SK-N-MC (cell line): ENCODE measurements at regions not wholly inside any gene's neighbourhood (a gene's known extent, or its start where the extent isn't known, plus 50 kb on each side); places are given as distances from the start of the nearest gene placed in this dataset.

Experiments used
- DNase-seq: peaks from one replicate; pipeline ENCODE4 v3.0.0-alpha.2; 2011; ENCODE audit warnings: low read depth, low spot score
- H3K27ac ChIP-seq: fragments of 200-600 bp; sonication (generic); 2 replicates; pipeline ENCODE4 v1.5.1; 2016; ENCODE audit warnings: mixed run types
- H3K36me3 ChIP-seq: fragments of 200-600 bp; sonication (generic); 2 replicates; pipeline ENCODE4 v1.6.1; 2017; ENCODE audit warnings: antibody characterized with exemption, low read length, mixed read lengths; ENCODE audit not compliant: insufficient read depth
- H3K4me3 ChIP-seq: fragments of 200-600 bp; sonication (generic); 2 replicates; pipeline ENCODE4 v1.5.1; 2016
- H3K9ac ChIP-seq: fragments of 200-600 bp; sonication (generic); 2 replicates; pipeline ENCODE4 v1.8.0; 2017; ENCODE audit warnings: mixed run types, mixed read lengths; ENCODE audit not compliant: insufficient read length
- H3K9me3 ChIP-seq: fragments of 200-600 bp; sonication (generic); 2 replicates; pipeline ENCODE4 v1.6.1; 2017; ENCODE audit warnings: low read depth, mild to moderate bottlenecking, antibody characterized with exemption, low read length, moderate library complexity, mixed read lengths
- EZH2 ChIP-seq: fragments of 200-600 bp; sonication (generic); IDR thresholded peaks from one replicate; pipeline ENCODE4 v1.6.1; 2017; ENCODE audit warnings: antibody characterized with exemption
- FOXP2 ChIP-seq: optimal IDR thresholded peaks from 2 replicates; pipeline ENCODE3; 2011; ENCODE audit warnings: mild to moderate bottlenecking, moderate library complexity; ENCODE audit not compliant: insufficient read depth; ENCODE audit errors: extremely low read length, control extremely low read depth
- POLR2AphosphoS5 ChIP-seq: IDR thresholded peaks from 2 replicates; pipeline ENCODE4 v1.6.1; 2012; ENCODE audit warnings: mild to moderate bottlenecking, low read depth, low read length, borderline replicate concordance

- no peak for DNase-seq
- no peak overlapping the region for H3K27ac ChIP-seq
Measured at GRCh38 chr14:48991141-48991540, 595.0 kb downstream of the RPS29 start.

GRCh38 chr14:48983351-48983888 is 602.8 kb downstream of the RPS29 start:
- Histone ChIP-seq H3K27ac (no peak overlapping the region), H3K36me3 (no peaks in the 10 kb centered on the region), H3K4me3 (no peak overlapping the region), H3K9me3 (no peaks in the 10 kb centered on the region), H3K9ac (no peak overlapping the region)
- TF ChIP-seq FOXP2 (no peak), POLR2AphosphoS5 (no peak), EZH2 (no peak)
- DNase-seq: no peak

More at GRCh38 chr14:48991141-48991540, 595.0 kb downstream of the RPS29 start:
- no peaks in the 10 kb centered on the region for H3K36me3 ChIP-seq
- H3K9ac ChIP-seq: no peak overlapping the region
- no peaks in the 10 kb centered on the region for H3K9me3 ChIP-seq
- no peak overlapping the region for H3K4me3 ChIP-seq
- TF ChIP-seq EZH2 (no peak), POLR2AphosphoS5 (no peak), FOXP2 (no peak)

DNA sequence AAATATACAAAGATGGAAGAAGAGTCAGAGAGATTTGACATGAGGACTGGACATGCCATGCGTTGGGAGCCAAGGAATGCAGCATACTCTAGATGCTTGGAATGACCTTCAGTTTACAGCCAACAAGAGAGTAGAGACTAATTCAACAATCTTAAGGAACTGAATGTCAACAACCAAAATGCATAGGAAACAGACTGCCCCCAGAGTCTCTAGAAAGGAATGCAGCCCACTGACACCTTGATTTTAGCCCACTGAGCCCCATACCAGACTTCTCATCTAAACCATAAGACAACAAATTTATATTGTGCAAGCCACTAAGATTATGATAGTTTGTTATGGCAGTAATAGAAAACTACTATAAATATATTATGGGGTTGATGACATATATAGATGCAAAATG is 611.2 kb downstream of the RPS29 start:
- TF ChIP-seq EZH2 (no peak), FOXP2 (no peak), POLR2AphosphoS5 (no peak)
- H3K27ac ChIP-seq: no peak overlapping the region
- no peaks in the 10 kb centered on the region for H3K36me3 ChIP-seq
- no peak overlapping the region for H3K4me3 ChIP-seq
- H3K9me3 ChIP-seq: no peaks in the 10 kb centered on the region
- no peak for DNase-seq
- H3K9ac ChIP-seq: no peak overlapping the region

GRCh38 chr14:48973151-48973550 is 613.0 kb downstream of the RPS29 start:
- DNase-seq: no peak
- H3K27ac ChIP-seq: no peak overlapping the region

DNA sequence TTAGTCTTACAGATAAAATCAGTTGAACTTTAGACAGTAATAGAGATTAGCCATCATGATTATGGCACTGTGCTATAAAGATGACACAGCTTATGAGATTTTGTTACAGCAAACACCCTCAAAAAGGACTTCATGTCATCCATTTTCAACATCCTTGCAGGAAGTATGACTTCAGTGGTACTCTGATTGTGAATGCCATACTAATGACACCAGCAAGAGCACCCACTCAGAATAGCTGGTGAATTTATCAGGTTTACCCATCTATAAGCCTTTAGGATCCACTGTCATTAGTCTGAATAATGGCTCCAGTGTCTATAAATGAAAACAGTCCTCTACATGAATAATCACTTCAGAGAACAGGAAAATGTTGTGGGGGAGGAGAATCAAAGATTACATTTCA is 615.2 kb downstream of the RPS29 start:
- H3K27ac ChIP-seq: no peak overlapping the region
- no peak overlapping the region for H3K4me3 ChIP-seq
- H3K9ac ChIP-seq: no peak overlapping the region
- TF ChIP-seq POLR2AphosphoS5 (no peak), EZH2 (no peak)
- no peaks in the 10 kb centered on the region for H3K36me3 ChIP-seq
- no peak for DNase-seq
- no peaks in the 10 kb centered on the region for H3K9me3 ChIP-seq

More at GRCh38 chr14:48973151-48973550, 613.0 kb downstream of the RPS29 start:
- Histone ChIP-seq H3K36me3 (no peaks in the 10 kb centered on the region), H3K4me3 (no peak overlapping the region), H3K9me3 (no peaks in the 10 kb centered on the region), H3K9ac (no peak overlapping the region)
- TF ChIP-seq FOXP2 (no peak), POLR2AphosphoS5 (no peak), EZH2 (no peak)

DNA sequence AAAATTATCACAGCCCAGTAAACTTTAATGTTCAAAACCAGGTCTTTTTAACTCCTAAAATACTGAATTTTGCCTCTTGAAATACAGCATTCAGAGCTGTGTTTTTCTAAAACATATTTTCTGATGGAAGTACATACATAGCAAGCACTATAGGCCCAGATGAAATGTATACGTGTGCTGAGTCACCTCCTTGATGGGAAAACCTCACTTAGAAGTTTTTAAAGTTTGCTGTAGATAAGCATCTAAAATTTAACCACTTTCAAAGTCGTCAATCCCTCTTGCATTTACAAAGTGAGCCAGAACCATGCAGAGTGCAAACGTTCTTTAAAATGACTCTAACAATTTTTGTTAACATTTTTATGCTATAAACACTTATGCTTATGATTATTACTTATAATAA is 618.8 kb downstream of the RPS29 start:
- H3K9me3 ChIP-seq: no peaks in the 10 kb centered on the region

DNA sequence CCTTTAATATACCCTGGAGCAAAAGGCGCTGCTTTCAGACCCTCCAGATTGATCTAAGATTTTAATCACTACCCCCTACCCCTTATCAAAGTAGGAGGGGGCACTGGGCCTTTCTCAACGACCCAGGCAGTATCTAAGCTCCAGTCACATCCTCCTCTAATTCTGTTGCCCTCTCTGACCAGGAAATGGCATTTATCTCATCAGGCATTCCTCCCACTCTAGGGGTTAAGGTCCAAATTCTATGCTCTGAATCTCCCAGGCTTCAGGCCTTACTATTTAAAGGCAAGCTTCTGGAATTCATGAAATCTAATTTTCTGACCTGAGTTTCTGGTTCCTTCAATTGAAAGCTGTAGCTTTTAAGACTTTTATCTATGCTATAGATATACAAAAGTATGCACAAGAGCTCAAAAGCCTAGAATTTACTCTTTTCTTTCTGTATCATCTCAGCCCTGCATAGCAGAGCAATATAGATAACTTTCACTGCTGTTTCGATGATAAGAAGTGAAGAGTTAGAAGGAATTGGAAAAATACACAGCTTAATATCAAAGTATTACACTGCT is 622.9 kb downstream of the RPS29 start:
- Histone ChIP-seq H3K9ac (no peak overlapping the region), H3K4me3 (no peak overlapping the region), H3K27ac (no peak overlapping the region), H3K9me3 (no peaks in the 10 kb centered on the region), H3K36me3 (no peaks in the 10 kb centered on the region)
- TF ChIP-seq EZH2 (no peak), POLR2AphosphoS5 (no peak), FOXP2 (no peak)
- no peak for DNase-seq

More for the DNA sequence above, 618.8 kb downstream of the RPS29 start:
- H3K4me3 ChIP-seq: no peak overlapping the region
- H3K36me3 ChIP-seq: no peaks in the 10 kb centered on the region
- no peak overlapping the region for H3K9ac ChIP-seq
- no peak overlapping the region for H3K27ac ChIP-seq
- TF ChIP-seq EZH2 (no peak), POLR2AphosphoS5 (no peak), FOXP2 (no peak)
- DNase-seq: no peak

- TF ChIP-seq POLR2AphosphoS5 (no peak), FOXP2 (no peak), EZH2 (no peak)
- no peak overlapping the region for H3K4me3 ChIP-seq
Measured at GRCh38 chr14:48957486-48957885, 628.7 kb downstream of the RPS29 start.

DNA sequence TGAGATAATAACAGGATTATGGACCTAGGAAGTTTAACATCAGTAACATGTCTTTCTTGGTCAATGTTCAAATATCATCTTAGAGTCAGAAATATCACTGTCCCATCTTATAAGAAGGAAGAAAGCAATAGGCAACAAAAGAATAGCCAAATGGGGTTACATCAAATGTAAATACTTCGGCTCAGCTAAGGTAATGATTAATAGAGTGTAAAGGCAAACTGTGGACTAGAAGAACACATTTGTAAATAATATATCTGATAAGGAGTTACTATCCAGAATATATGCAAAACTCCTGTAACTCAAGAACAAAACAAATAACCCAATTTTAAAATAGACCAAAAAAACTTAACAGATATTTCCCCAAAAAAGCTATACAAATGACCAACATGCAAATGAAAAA is 630.3 kb downstream of the RPS29 start:
- no peak overlapping the region for H3K9ac ChIP-seq
- TF ChIP-seq FOXP2 (no peak), EZH2 (no peak), POLR2AphosphoS5 (no peak)
- H3K4me3 ChIP-seq: no peak overlapping the region
- DNase-seq: no peak
- H3K36me3 ChIP-seq: no peaks in the 10 kb centered on the region
- no peaks in the 10 kb centered on the region for H3K9me3 ChIP-seq
- H3K27ac ChIP-seq: no peak overlapping the region

More at GRCh38 chr14:48957486-48957885, 628.7 kb downstream of the RPS29 start:
- H3K27ac ChIP-seq: no peak overlapping the region
- H3K36me3 ChIP-seq: no peaks in the 10 kb centered on the region
- DNase-seq: no peak
- H3K9ac ChIP-seq: no peak overlapping the region
- H3K9me3 ChIP-seq: no peaks in the 10 kb centered on the region
